ENCODE measurements at regions not wholly inside any gene's neighbourhood (a gene's known extent, or its start where the extent isn't known, plus 50 kb on each side); places are given as distances from the start of the nearest gene placed in this dataset.

DNA sequence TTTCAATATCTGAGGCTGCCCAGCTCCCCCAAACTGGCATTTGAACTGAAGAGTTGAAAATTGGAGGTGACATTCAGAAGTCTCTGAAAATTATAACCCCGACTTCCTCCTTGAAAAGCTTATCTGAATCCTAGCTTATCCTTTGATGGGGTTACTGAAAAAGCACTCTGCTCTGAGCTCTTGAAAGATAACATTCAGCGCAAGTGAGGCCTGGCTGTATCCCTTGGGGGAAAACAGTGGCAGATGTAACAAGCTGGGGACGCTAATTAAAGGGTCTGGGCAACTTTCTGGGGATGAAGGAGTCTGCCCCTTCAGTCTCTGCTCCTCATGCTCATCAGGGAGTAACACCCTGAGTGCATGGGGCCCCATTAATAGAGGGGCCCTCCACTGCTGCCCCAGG lies 402.0 kb upstream of the CADM1 start:
- DNase-seq (ENCODE audit: low spot score in 2 of 2) (no peak), ATAC-seq (replicated peaks; ENCODE audit: extremely low read depth, poor library complexity, severe bottlenecking) (no peak)
- no peak overlapping the region for H3K27ac Mint-ChIP-seq (ENCODE audit: low read depth)
- no peaks in the 10 kb centered on the region for H3K4me1 Mint-ChIP-seq
- H3K27me3 Mint-ChIP-seq = peaks cover 12% of the 10 kb centered on the region
- H3K36me3 Mint-ChIP-seq (ENCODE audit: insufficient read depth) = no peaks in the 10 kb centered on the region
- no peak overlapping the region for H3K4me3 Mint-ChIP-seq
- H3K9me3 Mint-ChIP-seq = no peaks in the 10 kb centered on the region

DNA sequence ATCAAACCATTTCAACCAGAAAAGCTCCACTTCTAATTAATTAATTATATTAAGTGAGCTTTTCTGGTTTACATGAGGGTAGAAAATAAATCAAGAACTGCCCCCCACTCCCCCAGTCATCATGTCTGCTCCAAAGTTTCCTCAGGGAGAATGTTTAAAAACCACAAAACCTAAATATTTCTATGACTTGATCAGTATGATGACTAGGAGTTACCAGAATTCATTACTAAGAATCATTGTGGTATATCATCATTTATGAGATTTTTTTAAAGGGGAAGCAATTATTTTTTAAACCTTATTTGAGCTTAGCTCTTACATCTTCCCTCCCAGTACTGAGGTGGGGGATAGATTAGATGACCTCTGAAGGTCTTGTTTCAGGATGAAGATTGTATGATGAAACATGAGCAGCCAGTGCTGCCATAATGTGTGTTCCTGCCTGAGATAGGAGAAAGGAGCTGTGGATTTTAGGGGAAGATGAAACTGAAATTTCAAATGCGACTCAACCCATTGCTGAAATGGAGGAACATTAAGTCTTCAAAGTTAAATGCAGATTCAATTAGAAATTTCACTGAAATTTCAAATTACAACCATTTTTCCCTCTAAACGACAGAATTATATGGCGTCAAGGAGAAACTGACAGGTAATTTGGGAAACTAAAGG lies 401.3 kb upstream of the CADM1 start:
- H3K36me3 Mint-ChIP-seq (ENCODE audit: insufficient read depth) = no peaks in the 10 kb centered on the region
- ATAC-seq (replicated peaks; ENCODE audit: extremely low read depth, poor library complexity, severe bottlenecking) (no peak), DNase-seq (ENCODE audit: low spot score in 2 of 2) (no peak)
- no peaks in the 10 kb centered on the region for H3K9me3 Mint-ChIP-seq
- H3K27me3 Mint-ChIP-seq = peaks cover 12% of the 10 kb centered on the region
- no peaks in the 10 kb centered on the region for H3K4me1 Mint-ChIP-seq
- H3K4me3 Mint-ChIP-seq = no peak overlapping the region
- no peak overlapping the region for H3K27ac Mint-ChIP-seq (ENCODE audit: low read depth)

DNA sequence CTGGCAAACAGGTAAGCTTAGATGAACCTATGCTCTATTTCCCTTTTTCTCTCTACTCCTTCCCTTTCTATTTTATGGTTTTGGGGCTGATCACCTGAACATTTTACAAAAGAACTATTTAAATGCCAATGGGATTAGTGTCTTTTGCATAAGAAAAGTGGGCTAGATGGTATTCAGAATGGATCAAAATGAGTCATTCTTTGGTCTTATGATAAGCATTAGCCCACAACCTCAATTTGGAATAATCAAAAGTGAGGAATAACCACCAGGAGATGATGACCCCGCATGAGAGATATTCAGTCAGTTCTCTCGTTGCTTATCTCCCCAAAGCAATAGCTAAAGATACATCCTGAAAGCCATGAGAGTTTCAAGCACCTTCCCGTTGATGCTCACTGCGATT lies 399.0 kb upstream of the CADM1 start:
- ATAC-seq (replicated peaks; ENCODE audit: extremely low read depth, poor library complexity, severe bottlenecking) = no peak
- Mint-ChIP-seq H3K9me3 (peaks cover 6% of the 10 kb centered on the region), H3K27ac (ENCODE audit: low read depth) (no peak overlapping the region), H3K36me3 (ENCODE audit: insufficient read depth) (no peaks in the 10 kb centered on the region), H3K4me3 (no peak overlapping the region), H3K4me1 (no peaks in the 10 kb centered on the region), H3K27me3 (peaks cover 12% of the 10 kb centered on the region)
- no peak for DNase-seq (ENCODE audit: low spot score in 2 of 2)

DNA sequence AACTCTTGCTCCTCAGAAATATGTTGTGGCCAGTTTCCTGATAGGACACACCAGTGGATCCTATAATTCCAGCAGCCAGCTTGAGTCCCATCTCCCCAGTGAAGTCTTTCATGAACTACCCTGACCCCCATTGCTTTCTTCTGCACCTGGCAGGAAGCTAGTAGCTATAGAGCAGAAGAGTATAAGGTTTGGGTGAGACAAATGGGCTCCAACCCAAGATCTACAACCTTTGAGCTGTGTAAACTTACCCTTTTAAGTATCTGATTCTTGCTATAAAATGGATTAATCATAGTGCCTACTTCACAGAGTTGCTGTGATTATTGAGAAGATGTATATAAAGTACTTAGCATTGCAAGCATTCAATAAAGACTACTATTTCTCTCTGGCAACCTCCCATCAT lies 396.9 kb upstream of the CADM1 start:
- H3K27ac Mint-ChIP-seq (ENCODE audit: low read depth) = no peak overlapping the region
- no peak overlapping the region for H3K4me3 Mint-ChIP-seq
- H3K9me3 Mint-ChIP-seq = peaks cover 11% of the 10 kb centered on the region

DNA sequence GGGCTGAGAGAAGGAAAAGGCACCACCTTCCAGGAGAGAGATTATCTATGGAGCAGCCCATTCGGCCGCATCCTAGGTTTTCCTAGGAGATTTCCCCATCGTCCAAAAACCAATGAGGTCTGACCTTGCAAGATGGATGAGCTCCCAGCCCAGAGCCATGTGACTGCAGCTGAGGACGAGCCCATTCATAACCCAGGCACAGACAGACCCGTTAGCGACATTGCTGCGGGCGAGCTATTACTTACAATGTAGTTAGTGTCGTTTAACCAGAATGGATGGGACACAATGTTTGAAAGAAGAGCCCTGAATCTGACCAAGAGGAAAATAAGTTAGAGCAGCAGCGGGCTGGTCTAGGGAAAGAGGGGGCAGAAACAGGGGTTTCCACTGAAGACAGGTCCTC lies 395.9 kb upstream of the CADM1 start:
- Mint-ChIP-seq H3K27me3 (peaks cover 6% of the 10 kb centered on the region), H3K27ac (ENCODE audit: low read depth) (no peak overlapping the region), H3K9me3 (peaks cover 11% of the 10 kb centered on the region), H3K36me3 (ENCODE audit: insufficient read depth) (no peaks in the 10 kb centered on the region), H3K4me1 (no peaks in the 10 kb centered on the region), H3K4me3 (no peak overlapping the region)
- DNase-seq (ENCODE audit: low spot score in 2 of 2) (no peak), ATAC-seq (replicated peaks; ENCODE audit: extremely low read depth, poor library complexity, severe bottlenecking) (no peak)

More for the DNA sequence above, 396.9 kb upstream of the CADM1 start:
- Mint-ChIP-seq H3K4me1 (no peaks in the 10 kb centered on the region), H3K36me3 (ENCODE audit: insufficient read depth) (no peaks in the 10 kb centered on the region), H3K27me3 (peaks cover 12% of the 10 kb centered on the region)
- DNase-seq (ENCODE audit: low spot score in 2 of 2) (no peak), ATAC-seq (replicated peaks; ENCODE audit: extremely low read depth, poor library complexity, severe bottlenecking) (no peak)

DNA sequence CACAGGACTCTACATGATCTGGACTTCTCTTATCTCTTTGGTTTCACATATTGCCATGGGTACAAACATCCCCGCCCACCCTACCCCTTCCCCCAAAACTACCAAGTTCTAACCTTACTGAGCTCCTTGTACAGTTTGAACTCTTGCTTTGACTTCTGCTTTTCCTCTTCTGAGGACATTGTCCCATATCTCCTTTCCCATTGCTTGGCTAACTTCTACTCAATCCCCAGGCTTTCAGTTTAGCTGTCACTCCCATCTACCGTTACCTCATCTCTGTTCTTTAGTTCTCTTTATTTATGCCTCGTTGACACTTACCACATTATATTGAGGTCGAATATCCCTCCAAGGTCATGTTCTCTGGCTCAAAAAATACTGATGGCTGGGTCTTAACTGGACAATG lies 393.5 kb upstream of the CADM1 start:
- Mint-ChIP-seq H3K27me3 (no peaks in the 10 kb centered on the region), H3K4me1 (no peaks in the 10 kb centered on the region), H3K4me3 (no peak overlapping the region), H3K27ac (ENCODE audit: low read depth) (no peak overlapping the region), H3K9me3 (peaks cover 11% of the 10 kb centered on the region), H3K36me3 (ENCODE audit: insufficient read depth) (no peaks in the 10 kb centered on the region)
- no peak for DNase-seq (ENCODE audit: low spot score in 2 of 2)
- no peak for ATAC-seq (replicated peaks; ENCODE audit: extremely low read depth, poor library complexity, severe bottlenecking)

DNA sequence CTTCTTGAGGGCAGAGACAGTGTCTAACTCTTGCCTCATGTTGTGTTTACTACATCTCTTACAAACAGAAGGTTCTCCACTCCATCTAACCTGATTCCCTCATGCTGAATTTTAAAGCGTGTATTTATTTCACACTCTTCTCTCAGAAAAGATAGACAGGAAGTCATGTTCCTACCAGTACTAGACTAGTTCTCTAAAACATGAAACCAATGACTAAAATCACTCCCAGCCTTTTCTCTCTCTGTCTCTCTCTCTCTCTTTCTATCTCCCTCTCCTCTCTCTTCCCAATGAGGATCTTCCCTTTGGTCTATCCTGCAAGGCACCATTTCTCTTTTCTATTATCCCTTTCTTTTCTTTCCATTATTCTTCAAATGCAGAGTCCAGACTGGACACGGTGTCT lies 391.9 kb upstream of the CADM1 start:
- no peak overlapping the region for H3K27ac Mint-ChIP-seq (ENCODE audit: low read depth)

DNA sequence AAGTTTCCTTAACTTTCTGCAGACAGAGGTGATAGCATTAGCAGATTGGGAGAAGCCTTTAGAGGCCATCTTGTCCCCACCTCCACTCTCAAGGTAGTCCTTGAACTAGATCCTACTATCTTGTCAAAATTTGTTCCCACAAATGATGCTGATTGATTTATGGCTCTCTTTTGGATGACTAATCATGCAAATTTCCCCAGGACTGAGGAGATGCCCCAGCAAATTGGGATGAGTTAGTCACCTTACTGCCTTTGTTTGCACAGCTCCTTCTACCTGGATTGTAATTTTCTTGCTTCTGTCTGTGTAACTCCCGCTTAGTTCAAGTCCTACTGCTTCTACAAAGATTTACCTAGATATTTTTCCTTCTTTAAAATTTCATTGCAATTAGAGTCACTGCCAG lies 391.4 kb upstream of the CADM1 start:
- no peak overlapping the region for H3K27ac Mint-ChIP-seq (ENCODE audit: low read depth)
- H3K27me3 Mint-ChIP-seq = no peaks in the 10 kb centered on the region
- H3K4me1 Mint-ChIP-seq = no peaks in the 10 kb centered on the region
- DNase-seq (ENCODE audit: low spot score in 2 of 2) (no peak), ATAC-seq (replicated peaks; ENCODE audit: extremely low read depth, poor library complexity, severe bottlenecking) (no peak)
- H3K9me3 Mint-ChIP-seq = peaks cover 11% of the 10 kb centered on the region
- no peaks in the 10 kb centered on the region for H3K36me3 Mint-ChIP-seq (ENCODE audit: insufficient read depth)
- no peak overlapping the region for H3K4me3 Mint-ChIP-seq

More for the DNA sequence above, 391.9 kb upstream of the CADM1 start:
- H3K36me3 Mint-ChIP-seq (ENCODE audit: insufficient read depth) = no peaks in the 10 kb centered on the region
- H3K27me3 Mint-ChIP-seq = no peaks in the 10 kb centered on the region
- no peak for ATAC-seq (replicated peaks; ENCODE audit: extremely low read depth, poor library complexity, severe bottlenecking)
- no peak for DNase-seq (ENCODE audit: low spot score in 2 of 2)
- H3K4me1 Mint-ChIP-seq = no peaks in the 10 kb centered on the region
- peaks cover 11% of the 10 kb centered on the region for H3K9me3 Mint-ChIP-seq
- H3K4me3 Mint-ChIP-seq = no peak overlapping the region

DNA sequence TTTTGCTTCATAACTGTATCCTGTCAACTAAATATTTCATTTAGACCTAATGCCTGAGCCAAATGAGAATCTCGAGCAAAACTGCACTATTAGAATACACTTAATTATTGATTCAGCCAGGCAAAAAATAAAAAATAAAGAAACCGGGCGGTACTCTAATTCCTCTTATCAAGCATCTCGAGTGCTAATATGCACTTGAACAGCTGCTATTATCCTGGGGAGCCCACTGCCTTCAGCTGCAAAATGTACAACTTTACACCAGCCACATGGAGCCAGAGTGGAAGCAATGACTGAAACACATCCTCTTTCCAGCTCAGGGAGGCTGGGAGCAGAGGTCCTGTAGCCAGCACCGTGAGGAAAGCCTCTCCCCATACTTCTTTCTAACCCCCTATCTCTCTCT lies 390.0 kb upstream of the CADM1 start:
- peaks cover 11% of the 10 kb centered on the region for H3K9me3 Mint-ChIP-seq
- H3K27ac Mint-ChIP-seq (ENCODE audit: low read depth) = no peak overlapping the region
- no peaks in the 10 kb centered on the region for H3K4me1 Mint-ChIP-seq
- H3K36me3 Mint-ChIP-seq (ENCODE audit: insufficient read depth) = no peaks in the 10 kb centered on the region
- no peak for DNase-seq (ENCODE audit: low spot score in 2 of 2)
- H3K27me3 Mint-ChIP-seq = no peaks in the 10 kb centered on the region
- no peak for ATAC-seq (replicated peaks; ENCODE audit: extremely low read depth, poor library complexity, severe bottlenecking)
- H3K4me3 Mint-ChIP-seq = no peak overlapping the region

DNA sequence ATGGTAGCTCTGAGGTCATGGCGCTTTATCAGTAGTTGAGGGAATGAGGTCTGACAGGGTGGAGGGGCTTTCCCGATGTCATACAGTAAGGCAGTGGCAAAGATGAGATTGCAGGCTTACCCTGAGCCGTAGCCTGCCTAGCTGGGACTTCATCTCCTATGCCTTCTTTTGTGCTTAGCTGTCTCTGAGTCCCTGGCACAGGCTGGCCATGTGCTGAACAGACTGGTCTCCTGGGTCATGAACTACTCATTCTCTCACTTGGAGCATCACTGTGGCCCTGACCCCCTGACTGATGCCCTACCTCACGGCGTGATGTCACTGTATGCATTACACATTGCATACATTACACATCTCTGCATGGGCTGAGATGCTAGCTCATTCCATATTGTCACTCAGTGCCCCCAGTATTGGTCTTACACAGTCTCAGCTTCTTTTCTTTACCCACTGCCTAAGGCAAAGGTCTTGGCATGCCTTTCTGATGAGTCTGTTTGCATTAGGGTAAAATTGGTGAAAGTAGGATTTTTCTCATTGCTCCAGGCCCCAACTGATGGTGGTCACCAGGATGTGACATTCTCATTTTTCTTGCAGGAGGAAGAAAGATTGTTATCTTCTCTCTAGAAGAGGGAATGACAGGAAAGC lies 389.4 kb upstream of the CADM1 start:
- Mint-ChIP-seq H3K27me3 (no peaks in the 10 kb centered on the region), H3K4me1 (no peaks in the 10 kb centered on the region), H3K27ac (ENCODE audit: low read depth) (no peak overlapping the region), H3K4me3 (no peak overlapping the region), H3K36me3 (ENCODE audit: insufficient read depth) (no peaks in the 10 kb centered on the region), H3K9me3 (peaks cover 6% of the 10 kb centered on the region)
- DNase-seq (ENCODE audit: low spot score in 2 of 2) (no peak), ATAC-seq (replicated peaks; ENCODE audit: extremely low read depth, poor library complexity, severe bottlenecking) (no peak)

DNA sequence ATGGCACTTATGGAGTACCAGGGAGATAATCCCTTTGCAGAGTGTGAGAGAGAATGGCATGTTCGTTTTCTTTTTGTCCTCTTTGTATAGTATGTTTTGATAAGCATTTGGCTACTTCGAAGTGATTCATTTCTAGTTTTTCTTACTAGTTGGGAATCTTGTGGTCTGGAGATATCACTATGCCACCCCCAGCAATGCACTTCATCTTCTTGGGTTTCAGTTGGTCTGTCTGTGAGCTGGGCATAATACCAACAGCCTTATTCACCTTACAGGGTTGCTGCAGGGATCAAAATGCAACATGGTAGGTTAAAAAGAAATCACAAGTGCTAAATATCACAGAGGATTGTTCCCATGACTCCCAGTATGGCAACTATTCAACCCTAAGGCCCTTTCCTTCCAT lies 387.8 kb upstream of the CADM1 start:
- Mint-ChIP-seq H3K9me3 (no peaks in the 10 kb centered on the region), H3K36me3 (ENCODE audit: insufficient read depth) (no peaks in the 10 kb centered on the region), H3K27ac (ENCODE audit: low read depth) (no peak overlapping the region), H3K27me3 (no peaks in the 10 kb centered on the region), H3K4me1 (no peaks in the 10 kb centered on the region), H3K4me3 (no peak overlapping the region)
- DNase-seq (ENCODE audit: low spot score in 2 of 2) (no peak), ATAC-seq (replicated peaks; ENCODE audit: extremely low read depth, poor library complexity, severe bottlenecking) (no peak)

DNA sequence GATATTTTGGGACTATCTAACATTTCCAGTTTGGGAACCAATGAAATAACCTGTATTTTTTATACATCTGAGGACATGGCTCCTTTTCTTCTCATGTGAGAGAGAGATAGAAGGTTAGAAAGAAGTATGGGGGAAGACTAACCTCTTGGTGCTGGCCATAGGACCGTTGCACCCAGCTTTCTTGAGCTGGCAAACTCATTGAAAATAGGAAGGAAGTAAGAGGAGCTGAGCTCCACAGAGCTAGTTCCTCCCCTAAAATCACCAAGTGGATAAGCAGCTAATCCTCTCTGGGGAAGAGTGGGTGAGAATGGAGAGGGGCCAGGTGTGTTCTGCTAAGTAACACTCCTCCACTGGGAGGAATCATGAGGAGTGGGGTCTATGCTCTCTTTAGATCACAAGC lies 387.4 kb upstream of the CADM1 start:
- H3K9me3 Mint-ChIP-seq = no peaks in the 10 kb centered on the region

DNA sequence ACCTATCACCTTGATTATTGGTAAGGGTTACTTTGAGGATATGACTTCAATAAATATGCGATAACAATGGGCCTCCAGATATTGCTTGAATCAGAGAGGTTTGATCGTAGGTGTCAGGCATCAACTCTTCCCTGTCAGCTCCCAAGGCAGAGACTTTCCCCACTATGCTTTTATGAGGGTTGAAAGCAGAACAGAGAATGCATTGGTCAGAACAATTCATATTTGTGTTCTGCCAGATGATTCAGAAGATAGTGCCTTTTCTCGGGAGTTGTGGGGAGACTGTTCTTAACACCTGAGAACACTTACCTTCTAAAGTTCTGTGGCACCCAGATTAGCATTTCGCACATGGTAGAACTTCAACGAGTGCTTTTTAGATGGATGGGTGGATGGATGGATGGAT lies 386.3 kb upstream of the CADM1 start:
- H3K9me3 Mint-ChIP-seq = no peaks in the 10 kb centered on the region
- no peaks in the 10 kb centered on the region for H3K36me3 Mint-ChIP-seq (ENCODE audit: insufficient read depth)
- ATAC-seq (replicated peaks; ENCODE audit: extremely low read depth, poor library complexity, severe bottlenecking) = no peak
- DNase-seq (ENCODE audit: low spot score in 2 of 2) = no peak
- peaks cover 2% of the 10 kb centered on the region for H3K27me3 Mint-ChIP-seq
- no peaks in the 10 kb centered on the region for H3K4me1 Mint-ChIP-seq
- H3K4me3 Mint-ChIP-seq = no peak overlapping the region
- H3K27ac Mint-ChIP-seq (ENCODE audit: low read depth) = no peak overlapping the region

More for the DNA sequence above, 387.4 kb upstream of the CADM1 start:
- Mint-ChIP-seq H3K36me3 (ENCODE audit: insufficient read depth) (no peaks in the 10 kb centered on the region), H3K4me3 (no peak overlapping the region), H3K4me1 (no peaks in the 10 kb centered on the region), H3K27me3 (no peaks in the 10 kb centered on the region), H3K27ac (ENCODE audit: low read depth) (no peak overlapping the region)
- no peak for ATAC-seq (replicated peaks; ENCODE audit: extremely low read depth, poor library complexity, severe bottlenecking)
- no peak for DNase-seq (ENCODE audit: low spot score in 2 of 2)

Measured in central memory CD8-positive, alpha-beta T cell (primary cell).